Psoas muscle (tissue), 7 donors: ENCODE measurements at regions not wholly inside any gene's neighbourhood (a gene's known extent, or its start where the extent isn't known, plus 50 kb on each side); places are given as distances from the start of the nearest gene placed in this dataset.
A peak's percentile ranks its signal among the peaks of the same experiment; 100 is the strongest.

Experiments
- ATAC-seq, 4 donors: fragments of 200-7000 bp; cut with Tn5 transposase; one replicate each; pipeline ENCODE4 v1.9.1; 2020; ENCODE audit warnings: moderate library complexity in 3 of 4, mild to moderate bottlenecking in 2 of 4
- DNase-seq, 2 donors: peaks; one replicate each; pipeline ENCODE4 v3.0.0-alpha.2; 2020
- H3K27ac ChIP-seq: fragments of 200-600 bp; one replicate; pipeline ENCODE4 v1.8.0; 2022
- H3K27me3 ChIP-seq, 3 donors: fragments of 200-600 bp in 1 of 3; one replicate each; pipeline versions ENCODE4 v1.6.1 to v1.8.0; 2013 to 2022; ENCODE audit warnings: low read length in 2 of 3, mild to moderate bottlenecking in 2 of 3, moderate library complexity in 1 of 3; ENCODE audit not compliant: insufficient read depth in 3 of 3
- H3K36me3 ChIP-seq, 2 donors: fragments of 200-600 bp in 1 of 2; one replicate each; pipeline versions ENCODE4 v1.6.1 to v1.8.0; 2013 to 2022; ENCODE audit warnings: low read depth in 1 of 2, mild to moderate bottlenecking in 1 of 2, moderate library complexity in 1 of 2; ENCODE audit not compliant: insufficient read depth in 1 of 2
- H3K4me1 ChIP-seq: fragments of 200-600 bp; one replicate; pipeline ENCODE4 v1.8.0; 2022
- H3K4me3 ChIP-seq: fragments of 200-600 bp; one replicate; pipeline ENCODE4 v1.8.0; 2022; ENCODE audit warnings: mild to moderate bottlenecking
- H3K9me3 ChIP-seq: fragments of 200-600 bp; one replicate; pipeline ENCODE4 v1.8.0; 2022
- CTCF ChIP-seq: fragments of 200-600 bp; IDR thresholded peaks from one replicate; pipeline ENCODE4 v1.8.0; 2022; ENCODE audit warnings: antibody characterized with exemption
- WGBS, 3 donors: extraction: QIAGEN DNeasy Blood & Tissue Kit; methylation state at CpG; one replicate each; pipeline versions ENCODE4 v1.1.6 to v1.1.7; 2013; 5-methylcytosine and 5-hydroxymethylcytosine counted together
- intact Hi-C, 2 donors: fragments of 100-400 bp; cut with DNase I; formaldehyde crosslinking; loops; one replicate each; pipeline versions ENCODE4 v1.11.0 to v1.14.2; 2022
- donor health status: healthy with polysubstance abuse.
- donor health status: DM: no; HTN: no; CAD: no; lungs with moderate emphysema.
- donor health status: Bipolar disorder and iron deficiency.
- donor health status: healthy.
- donor health status: DM: yes; HTN: yes; CAD: no.
- donor health status: DM: no; HTN: no; CAD: no.
- donor health status: DM: yes; HTN: yes; CAD: no.

- Histone ChIP-seq H3K4me3 (no peak overlapping the region), H3K36me3 (no peaks in the 10 kb centered on the region), H3K9me3 (no peaks in the 10 kb centered on the region), H3K27me3 (no peaks in the 10 kb centered on the region), H3K27ac (no peak overlapping the region), H3K4me1 (no peaks in the 10 kb centered on the region)
- TF ChIP-seq CTCF, result no peak
- ATAC-seq (no peak), DNase-seq (no peak)
- intact Hi-C loops, result no loop called here
- 77 to 88% (median 81%) methylated on average over 1 of the region's 1 CpG for WGBS, 3 donors
Measured at GRCh38 chr11:111035746-111036145, 209.8 kb upstream of the POU2AF2 start.

GRCh38 chr11:111026241-111026640, 219.3 kb upstream of the POU2AF2 start:
- intact Hi-C loops, result no loop called here
- DNase-seq (no peak), ATAC-seq (no peak)
- H3K4me3 ChIP-seq, result no peak overlapping the region
- H3K36me3 ChIP-seq, result no peaks in the 10 kb centered on the region
- H3K4me1 ChIP-seq, result no peaks in the 10 kb centered on the region
- TF ChIP-seq CTCF, result no peak
- no peaks in the 10 kb centered on the region for H3K27me3 ChIP-seq
- H3K9me3 ChIP-seq, result peaks cover 5% of the 10 kb centered on the region
- no peak overlapping the region for H3K27ac ChIP-seq

GRCh38 chr11:111021131-111021530, 224.4 kb upstream of the POU2AF2 start:
- H3K36me3 ChIP-seq, result no peaks in the 10 kb centered on the region
- no peaks in the 10 kb centered on the region for H3K9me3 ChIP-seq
- DNase-seq (peak in 1 of 2 donors; percentile 69), ATAC-seq (peak in 2 of 4 donors; percentile 95 to 97)
- no peak overlapping the region for H3K27ac ChIP-seq
- intact Hi-C loops, result no loop called here
- 45 to 50% (median 46%) methylated on average over 5 of the region's 5 CpGs for WGBS, 3 donors
- no peak overlapping the region for H3K4me3 ChIP-seq
- H3K4me1 ChIP-seq, result no peaks in the 10 kb centered on the region
- no peak for TF ChIP-seq CTCF
- no peaks in the 10 kb centered on the region for H3K27me3 ChIP-seq

GRCh38 chr11:111019871-111020670, 225.5 kb upstream of the POU2AF2 start:
- Histone ChIP-seq H3K9me3 (no peaks in the 10 kb centered on the region), H3K4me1 (no peaks in the 10 kb centered on the region), H3K4me3 (no peak overlapping the region), H3K36me3 (no peaks in the 10 kb centered on the region), H3K27ac (no peak overlapping the region), H3K27me3 (no peaks in the 10 kb centered on the region)
- intact Hi-C loops, result no loop called here
- TF ChIP-seq CTCF, result no peak
- WGBS, 3 donors, result 57 to 73% (median 59%) methylated on average over 10 of the region's 10 CpGs
- peak in 1 of 4 donors; percentile 29 for ATAC-seq
- no peak for DNase-seq

GRCh38 chr11:111019451-111019850, 226.1 kb upstream of the POU2AF2 start:
- TF ChIP-seq CTCF, result no peak
- Histone ChIP-seq H3K36me3 (no peaks in the 10 kb centered on the region), H3K9me3 (no peaks in the 10 kb centered on the region), H3K4me1 (no peaks in the 10 kb centered on the region), H3K4me3 (no peak overlapping the region), H3K27me3 (no peaks in the 10 kb centered on the region), H3K27ac (no peak overlapping the region)
- intact Hi-C loops, result no loop called here
- 65 to 84% (median 73%) methylated on average over 6 of the region's 6 CpGs for WGBS, 3 donors
- DNase-seq, result no peak
- ATAC-seq, result no peak
